ENCODE measurements at regions not wholly inside any gene's neighbourhood (a gene's known extent, or its start where the extent isn't known, plus 50 kb on each side); places are given as distances from the start of the nearest gene placed in this dataset.

GRCh38 chr21:35344582-35344981 lies 295.5 kb upstream of the RUNX1 start:
- DNase-seq (ENCODE audit: low spot score) = no peak

DNA sequence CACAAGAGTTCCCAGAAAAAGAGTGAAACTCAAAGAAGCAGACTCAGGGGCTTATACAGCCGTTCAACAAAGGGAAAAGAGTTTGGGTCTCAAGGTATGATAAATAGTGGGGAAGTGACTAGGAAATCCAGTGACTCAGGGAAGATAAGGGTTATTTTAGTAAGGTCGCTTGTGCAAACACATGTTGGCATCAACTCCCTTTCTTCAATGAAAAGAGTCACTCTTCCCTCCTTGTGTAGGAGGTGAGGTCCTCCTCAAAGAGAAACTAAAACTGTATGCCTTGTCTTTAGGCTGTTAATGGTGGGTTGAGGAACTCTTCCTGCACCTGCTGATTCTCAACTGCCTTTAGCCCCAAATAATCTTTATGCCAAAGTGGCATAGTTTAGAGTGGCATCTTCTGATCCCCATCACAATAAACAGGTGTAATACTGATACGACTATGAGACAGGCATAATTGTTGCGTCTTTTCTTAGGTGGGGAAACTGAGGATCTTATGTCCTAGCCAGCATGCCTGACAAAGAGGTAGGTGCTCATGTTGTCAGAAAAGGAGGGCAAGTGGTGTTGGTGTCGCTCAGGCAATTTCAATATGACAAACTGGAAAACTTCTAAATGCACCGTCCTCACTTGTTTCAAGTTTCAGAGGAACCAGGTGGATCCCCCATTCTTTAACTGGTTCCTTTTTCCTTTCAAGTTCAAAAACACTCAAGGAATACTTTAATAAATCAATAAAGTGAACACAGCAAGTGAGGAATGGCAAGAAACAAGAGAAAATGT lies 294.1 kb upstream of the RUNX1 start:
- no peak for DNase-seq (ENCODE audit: low spot score)

- DNase-seq (ENCODE audit: low spot score) = no peak
Measured at GRCh38 chr21:35342440-35342839, 293.3 kb upstream of the RUNX1 start.

- no peak for DNase-seq (ENCODE audit: low spot score)
Measured at GRCh38 chr21:35340273-35340672, 291.2 kb upstream of the RUNX1 start.

DNA sequence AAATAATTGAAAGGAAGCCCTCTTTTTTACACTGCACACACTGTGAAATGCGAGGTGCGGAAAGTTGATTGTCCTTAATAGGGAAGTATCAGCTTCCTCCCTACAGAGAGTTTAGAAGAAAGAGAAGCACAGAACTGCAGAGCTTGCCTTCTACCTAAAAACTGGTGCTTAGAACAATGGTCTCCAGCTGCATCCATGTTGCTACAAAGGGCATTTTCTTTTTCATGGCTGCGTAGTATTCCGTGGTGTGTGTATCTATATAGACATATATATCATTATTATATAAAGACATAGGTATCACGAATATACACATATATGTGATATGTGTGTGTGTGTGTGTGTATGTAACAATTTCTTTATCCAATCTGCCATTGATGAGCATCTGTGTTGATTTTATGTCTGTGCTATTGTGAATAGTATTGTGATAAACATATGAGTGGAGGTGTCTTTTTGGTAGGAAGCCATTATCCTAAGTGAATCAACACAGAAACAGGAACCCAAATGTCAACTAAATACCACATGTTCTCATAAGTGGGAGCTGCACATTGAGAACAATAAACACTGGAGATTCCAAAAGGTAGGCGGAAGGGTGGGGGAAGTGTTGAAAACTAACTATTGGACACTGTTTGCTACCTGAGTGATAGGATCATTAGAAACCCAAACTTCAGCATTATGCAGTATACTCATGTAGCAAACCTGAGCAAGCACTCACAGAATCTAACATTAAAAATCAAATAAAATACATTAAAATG lies 290.0 kb upstream of the RUNX1 start:
- DNase-seq (ENCODE audit: low spot score) = no peak

DNA sequence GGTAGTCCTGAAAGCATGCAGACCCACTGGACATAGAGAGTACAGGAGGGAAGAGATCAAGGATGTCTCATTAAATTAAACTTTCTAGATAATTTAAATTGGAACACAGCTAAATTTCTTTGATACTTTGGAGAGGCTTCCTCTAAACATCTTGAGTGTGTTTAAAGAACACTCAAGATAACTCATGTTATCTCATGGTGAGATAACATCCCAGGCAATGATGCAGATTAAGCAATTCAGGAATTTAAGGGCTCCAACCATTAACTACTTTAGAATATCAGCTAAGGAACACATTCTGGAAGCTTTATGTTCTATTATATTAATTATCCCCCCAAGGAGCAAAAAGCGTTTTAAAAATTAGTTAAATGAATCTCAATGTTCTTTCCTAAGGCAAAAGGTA lies 289.2 kb upstream of the RUNX1 start:
- no peak for DNase-seq (ENCODE audit: low spot score)

DNA sequence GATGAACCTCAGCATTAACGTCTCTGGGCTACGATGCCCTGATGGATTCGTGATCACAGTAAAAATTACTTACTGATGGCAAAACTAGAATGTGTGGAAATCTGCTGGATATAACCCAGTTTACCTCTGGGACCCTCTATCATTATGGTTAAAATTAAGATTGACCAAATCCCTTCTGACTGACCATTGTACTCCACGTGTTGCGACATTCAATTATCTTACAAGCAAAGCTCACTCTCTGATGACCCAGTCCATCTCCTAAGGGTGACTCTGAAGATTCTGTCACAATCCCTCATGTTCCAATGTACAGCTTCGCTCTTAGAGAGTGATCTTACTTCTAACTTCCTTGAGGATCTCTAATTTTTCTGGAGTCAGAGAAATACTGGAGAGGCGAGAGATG lies 288.5 kb upstream of the RUNX1 start:
- DNase-seq (ENCODE audit: low spot score) = no peak

DNA sequence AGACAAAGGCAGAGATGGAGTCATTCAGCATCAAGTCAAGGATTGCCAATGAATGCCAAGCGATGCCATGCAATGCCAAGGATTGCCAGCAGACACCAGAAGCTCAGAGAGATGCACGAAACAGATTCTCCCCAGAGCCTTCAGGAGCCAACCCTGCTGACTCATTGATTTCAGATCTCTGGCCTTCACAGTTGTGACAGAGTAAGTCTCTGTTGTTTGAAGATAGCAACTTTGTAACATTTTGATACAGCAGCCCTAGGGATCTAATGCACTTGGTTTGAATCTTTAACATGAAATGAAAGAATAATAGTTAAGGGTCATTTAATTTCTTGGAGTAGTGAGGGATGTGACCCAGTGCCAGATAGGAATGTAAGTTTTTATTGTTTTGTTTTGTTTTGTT lies 287.4 kb upstream of the RUNX1 start:
- no peak for DNase-seq (ENCODE audit: low spot score)

- no peak for DNase-seq (ENCODE audit: low spot score)
Measured at GRCh38 chr21:35335951-35336446, 286.9 kb upstream of the RUNX1 start.

- no peak for DNase-seq (ENCODE audit: low spot score)
Measured at GRCh38 chr21:35333831-35334618, 284.9 kb upstream of the RUNX1 start.

DNA sequence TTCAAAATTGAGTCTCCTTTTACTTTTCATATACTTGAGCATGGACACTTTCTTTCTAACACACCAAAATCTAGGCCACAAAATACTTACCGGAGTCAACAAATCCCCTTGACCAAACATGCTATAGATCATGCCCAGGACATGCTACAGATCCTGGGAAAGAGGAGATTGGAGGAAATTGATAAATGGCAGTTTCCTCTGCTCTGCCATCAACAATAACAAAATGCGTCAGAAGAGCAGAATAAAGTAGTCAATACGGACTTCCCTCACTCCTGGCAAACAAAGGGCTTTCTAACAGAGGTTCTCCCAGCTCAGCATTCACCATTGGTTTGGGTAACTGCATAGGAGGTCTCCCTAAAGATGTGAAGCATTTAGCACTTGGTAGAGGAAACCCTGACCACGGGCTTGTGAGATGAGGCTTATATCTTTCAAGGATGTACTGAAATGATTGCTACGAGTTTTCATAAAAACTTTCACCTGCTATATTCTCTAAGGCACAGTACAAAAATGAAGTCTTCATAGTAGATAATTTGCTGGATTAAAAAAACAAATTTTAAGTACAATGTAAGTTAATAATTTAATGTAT lies 283.8 kb upstream of the RUNX1 start:
- DNase-seq (ENCODE audit: low spot score) = no peak

GRCh38 chr21:35329940-35330660 lies 281.0 kb upstream of the RUNX1 start:
- no peak for DNase-seq (ENCODE audit: low spot score)

- DNase-seq (ENCODE audit: low spot score) = no peak
Measured at GRCh38 chr21:35328856-35329455, 279.9 kb upstream of the RUNX1 start.

- DNase-seq (ENCODE audit: low spot score) = no peak
Measured at GRCh38 chr21:35326677-35327076, 277.6 kb upstream of the RUNX1 start.

DNA sequence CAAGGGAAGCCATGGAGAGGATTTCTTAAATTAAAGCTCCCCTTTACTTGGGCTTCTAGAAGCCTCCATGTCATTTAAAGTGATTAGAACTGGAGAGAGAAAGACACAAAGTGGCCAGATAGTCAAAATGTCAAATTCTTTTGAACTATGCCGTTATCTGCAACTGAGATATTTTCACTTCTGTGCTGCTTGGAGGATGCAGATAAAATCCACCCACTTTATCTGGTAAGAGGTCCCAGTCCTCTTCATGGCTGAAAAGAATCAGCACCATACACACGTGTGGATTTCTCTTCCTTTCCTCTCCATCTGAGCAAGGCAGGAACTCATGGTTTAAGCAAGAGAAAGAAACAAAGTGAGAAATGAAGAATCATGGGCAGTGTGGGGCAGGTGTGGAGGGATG lies 276.9 kb upstream of the RUNX1 start:
- no peak for DNase-seq (ENCODE audit: low spot score)

GRCh38 chr21:35324372-35325220 lies 275.5 kb upstream of the RUNX1 start:
- DNase-seq (ENCODE audit: low spot score) = no peak

DNA sequence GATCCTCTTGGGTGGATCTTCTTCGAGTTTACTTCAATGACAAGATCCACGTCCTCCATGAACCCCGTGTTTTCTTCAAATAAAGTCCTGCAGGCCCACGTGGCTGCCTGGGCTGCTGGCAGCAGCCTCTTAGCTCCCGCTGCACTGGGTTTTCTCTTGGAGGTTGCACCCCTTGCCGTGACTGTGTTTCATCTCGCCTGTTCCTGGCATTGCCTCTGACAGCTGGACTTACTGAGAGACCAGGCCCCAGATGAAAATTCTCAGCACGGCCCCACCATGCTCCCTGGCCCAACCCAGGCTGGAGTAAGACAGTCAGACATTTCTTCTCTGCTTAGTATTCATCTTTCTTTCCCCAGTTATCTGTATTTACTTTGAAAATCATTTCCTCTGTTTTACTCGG lies 274.8 kb upstream of the RUNX1 start:
- DNase-seq (ENCODE audit: low spot score) = peak; percentile 51

GRCh38 chr21:35321322-35322200 lies 272.5 kb upstream of the RUNX1 start:
- DNase-seq (ENCODE audit: low spot score) = no peak
